Frontal cortex (tissue), 3 donors: ENCODE measurements at regions not wholly inside any gene's neighbourhood (a gene's known extent, or its start where the extent isn't known, plus 50 kb on each side); places are given as distances from the start of the nearest gene placed in this dataset.

Experiments used
- DNase-seq, 2 donors: peaks; one replicate each; pipeline ENCODE4 v3.0.0; 2012; ENCODE audit warnings: low spot score in 2 of 2
- FAIRE-seq: peaks from 2 replicates; lab custom pipeline; 2012; peaks lifted over from hg19 to GRCh38; lab: Jason Lieb, UNC
- donor health status: control.
- donor health status: control.
- donor health status: control.

DNA sequence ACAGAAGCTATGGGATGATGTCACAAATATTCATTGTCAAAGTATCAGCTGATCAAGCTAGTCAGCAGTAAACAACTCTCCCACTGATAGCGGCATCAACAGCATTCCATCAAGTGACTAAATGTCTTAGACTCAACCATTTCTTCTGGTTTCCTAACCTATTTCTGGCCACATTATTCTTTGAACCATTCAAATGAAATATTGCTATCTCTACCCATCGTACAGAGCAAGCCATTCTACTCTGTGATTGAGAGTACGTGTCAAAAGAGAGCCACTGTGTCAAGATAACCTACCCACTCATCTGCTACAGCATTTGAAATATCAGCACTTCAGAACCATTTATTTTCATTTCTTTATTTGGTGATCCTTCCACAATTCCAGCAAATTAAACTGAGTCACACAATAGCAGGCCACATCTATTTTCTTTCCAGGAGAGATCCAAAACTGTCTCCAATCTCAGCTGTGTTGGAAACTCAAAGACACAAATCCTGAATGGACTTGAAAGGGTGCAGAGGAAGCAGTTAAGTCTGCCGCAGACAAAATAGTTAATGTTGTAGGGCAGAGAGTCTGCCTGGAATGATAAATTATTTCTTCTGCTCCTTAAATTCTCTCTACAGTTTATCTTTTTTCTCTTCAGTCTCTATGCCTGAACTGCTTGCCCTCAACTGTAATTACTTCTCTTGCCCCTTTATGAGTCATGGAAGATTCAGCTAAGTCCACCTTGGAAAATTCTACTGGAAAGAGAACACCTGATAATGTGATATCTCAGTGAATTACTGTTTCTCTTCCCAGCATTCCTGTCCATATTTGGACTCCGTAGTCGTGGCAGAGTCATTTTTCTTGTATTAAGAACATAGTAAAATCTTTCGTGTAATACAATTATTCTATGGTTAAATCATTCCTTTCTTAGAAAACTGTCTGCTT is 364.8 kb downstream of the PDGFC start:
- FAIRE-seq (no peak), DNase-seq (no peak)

GRCh38 chr4:156598138-156598681 is 373.4 kb downstream of the PDGFC start:
- FAIRE-seq (no peak), DNase-seq (no peak)

GRCh38 chr4:156596706-156597329 is 374.8 kb downstream of the PDGFC start:
- DNase-seq = no peak
- FAIRE-seq = no peak

- DNase-seq (no peak), FAIRE-seq (no peak)
Observed at GRCh38 chr4:156596026-156596425, 375.6 kb downstream of the PDGFC start.

GRCh38 chr4:156595041-156595440 is 376.6 kb downstream of the PDGFC start:
- DNase-seq (no peak), FAIRE-seq (no peak)

GRCh38 chr4:156594624-156595023 is 377.0 kb downstream of the PDGFC start:
- DNase-seq (no peak), FAIRE-seq (no peak)

GRCh38 chr4:156593464-156593863 is 378.1 kb downstream of the PDGFC start:
- no peak for DNase-seq
- FAIRE-seq = peak; percentile 79

- FAIRE-seq = no peak
- DNase-seq = no peak
Observed at GRCh38 chr4:156591679-156592078, 379.9 kb downstream of the PDGFC start.

- no peak for DNase-seq
- FAIRE-seq = no peak
Observed at GRCh38 chr4:156584100-156584499, 387.5 kb downstream of the PDGFC start.

GRCh38 chr4:156583265-156583664 is 388.3 kb downstream of the PDGFC start:
- DNase-seq (no peak), FAIRE-seq (no peak)

DNA sequence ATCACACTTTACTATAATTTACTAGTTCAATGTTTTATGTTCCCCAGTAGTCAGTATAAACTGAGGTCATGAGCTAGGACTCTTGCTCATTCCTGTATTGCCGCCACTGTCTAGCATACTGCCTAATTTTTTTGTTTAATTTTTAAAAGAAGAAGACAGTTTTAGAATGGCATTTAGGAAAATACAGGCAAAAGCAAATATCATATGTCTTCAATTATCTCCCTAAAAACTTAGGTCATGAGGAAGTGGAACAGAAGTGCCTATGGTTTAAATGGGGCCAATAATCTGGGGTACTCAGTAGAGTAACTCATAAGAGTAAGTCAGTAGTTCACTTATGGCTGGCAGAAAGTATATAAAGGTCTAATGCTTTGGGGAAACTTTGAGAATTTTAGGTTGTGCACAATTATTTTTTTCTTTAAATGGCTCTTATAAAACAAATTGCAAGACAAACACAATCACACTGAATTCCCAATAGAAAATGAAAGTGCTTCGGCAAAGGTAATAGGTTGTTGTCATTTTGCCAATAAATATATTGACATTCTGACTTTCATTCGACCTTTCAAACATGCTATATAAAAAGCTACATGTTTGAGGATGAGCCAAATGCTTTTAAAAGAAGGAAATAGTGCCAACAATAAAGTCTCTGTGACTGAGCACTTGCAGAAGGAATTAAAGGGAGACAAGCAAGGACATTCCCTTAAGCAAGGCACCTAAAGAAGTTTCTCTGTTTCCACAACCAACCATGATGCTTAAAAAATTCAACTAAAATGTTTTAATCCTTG is 390.1 kb downstream of the PDGFC start:
- DNase-seq (no peak), FAIRE-seq (no peak)

DNA sequence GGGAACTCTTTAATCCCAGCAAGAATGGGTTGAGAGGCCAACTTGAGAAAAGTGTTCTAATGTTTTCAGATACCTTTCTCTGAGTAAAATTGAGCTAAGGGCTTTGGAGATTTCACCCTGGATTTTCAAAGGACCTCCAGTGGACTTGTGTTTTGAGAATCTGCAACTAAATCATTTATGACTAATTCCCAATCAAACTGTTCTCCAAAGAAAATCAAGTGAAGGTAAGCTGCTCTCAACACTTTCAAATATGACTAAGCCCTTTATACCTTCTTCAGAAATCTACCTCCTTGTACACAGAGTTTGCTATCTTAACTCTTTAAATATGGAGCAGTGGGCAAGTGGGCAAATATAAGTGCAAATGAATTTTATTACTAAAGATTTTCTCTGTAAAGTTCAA is 392.9 kb downstream of the PDGFC start:
- FAIRE-seq (no peak), DNase-seq (no peak)

GRCh38 chr4:156578005-156578404 is 393.6 kb downstream of the PDGFC start:
- no peak for FAIRE-seq

GRCh38 chr4:156576946-156577345 is 394.7 kb downstream of the PDGFC start:
- FAIRE-seq (no peak), DNase-seq (no peak)

More at GRCh38 chr4:156578005-156578404, 393.6 kb downstream of the PDGFC start:
- no peak for DNase-seq

DNA sequence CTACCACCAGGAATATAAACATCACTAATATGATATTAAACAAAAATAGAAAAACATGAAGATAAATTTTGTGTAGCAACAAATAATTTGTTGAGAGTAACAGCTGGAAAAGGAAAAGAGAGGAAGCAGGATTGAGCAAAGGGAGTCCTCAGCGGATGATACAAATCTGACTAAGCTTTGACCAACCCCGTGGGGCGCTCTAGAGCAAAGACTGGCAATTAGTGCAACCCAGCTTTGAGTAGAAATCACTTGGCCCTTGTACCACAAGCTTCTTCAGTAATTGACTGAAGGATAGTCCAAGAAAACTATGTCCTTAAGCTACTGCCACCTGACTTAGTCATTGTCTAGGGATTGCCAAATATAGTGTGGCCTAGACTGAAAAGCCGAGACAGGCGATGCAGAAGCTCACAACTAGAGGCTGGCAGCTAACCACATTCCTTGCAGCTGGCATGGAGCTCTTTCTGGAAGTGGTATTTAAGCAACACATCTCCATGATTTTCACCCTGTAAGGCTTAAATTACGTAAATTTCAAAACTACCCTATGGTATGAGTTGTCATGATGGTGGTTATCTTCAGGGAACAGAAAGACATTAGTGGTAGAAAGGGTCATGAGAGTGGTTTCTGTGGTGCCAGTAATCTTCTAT is 396.0 kb downstream of the PDGFC start:
- DNase-seq = no peak
- FAIRE-seq = no peak

GRCh38 chr4:156571146-156571545 is 400.5 kb downstream of the PDGFC start:
- DNase-seq = no peak
- no peak for FAIRE-seq

GRCh38 chr4:156569535-156569934 is 402.1 kb downstream of the PDGFC start:
- no peak for FAIRE-seq
- no peak for DNase-seq

DNA sequence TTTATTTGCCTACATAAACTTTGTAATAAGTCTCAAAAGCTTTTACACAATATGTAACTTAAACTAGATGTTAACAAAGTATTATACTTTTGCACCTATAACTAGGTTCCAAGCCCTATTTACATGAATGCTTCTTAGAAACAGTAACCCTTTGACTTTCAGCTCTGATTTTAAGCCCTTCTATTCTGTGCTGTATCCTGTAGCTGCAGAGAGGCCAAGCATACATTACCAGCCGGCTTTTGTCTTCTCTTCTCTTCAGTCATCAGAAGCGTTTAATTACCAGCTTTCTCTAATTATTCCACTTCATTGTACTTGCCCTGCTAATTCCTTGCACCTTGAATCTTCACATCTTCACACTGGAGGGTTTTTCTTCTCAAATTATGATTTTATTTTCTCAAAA is 403.1 kb downstream of the PDGFC start:
- no peak for DNase-seq
- no peak for FAIRE-seq

GRCh38 chr4:156568041-156568440 is 403.6 kb downstream of the PDGFC start:
- DNase-seq = no peak
- FAIRE-seq = no peak

DNA sequence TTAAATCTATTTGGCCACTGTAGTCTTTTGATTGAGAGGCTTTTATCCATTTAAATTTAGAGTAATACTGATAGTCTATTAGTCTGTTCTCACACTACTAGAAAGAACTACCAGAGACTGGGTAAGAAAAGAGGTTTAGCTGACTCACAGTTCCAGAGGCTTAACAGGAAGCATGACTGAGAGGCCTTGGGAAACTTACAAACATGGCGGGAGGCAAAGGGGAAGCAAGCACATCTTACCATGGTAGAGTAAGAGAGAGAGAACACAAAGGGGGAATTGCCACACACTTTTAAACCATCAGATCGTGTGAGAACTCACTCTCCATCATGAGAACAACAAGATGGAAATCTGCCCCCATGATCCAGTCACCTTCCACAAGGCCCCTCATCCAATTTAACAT is 410.9 kb downstream of the PDGFC start:
- DNase-seq = no peak
- no peak for FAIRE-seq
